ENCODE measurements at regions not wholly inside any gene's neighbourhood (a gene's known extent, or its start where the extent isn't known, plus 50 kb on each side); places are given as distances from the start of the nearest gene placed in this dataset.

GRCh38 chr13:63614874-63615612 lies 2199.4 kb upstream of the PCDH20 start:
- H2BK20ac ChIP-seq (ENCODE audit: low read depth, low read length) = no peak overlapping the region

More at GRCh38 chr13:63614874-63615612, 2199.4 kb upstream of the PCDH20 start:
- ChIA-PET CTCF (no interaction called here), POLR2A (ENCODE audit: unreplicated experiment) (no interaction called here)
- ATAC-seq (ENCODE audit: low read depth) = peak; percentile 94
- no peak overlapping the region for H3K4ac ChIP-seq (ENCODE audit: low read depth, low read length)
- no peaks in the 10 kb centered on the region for H4K20me1 ChIP-seq (ENCODE audit: insufficient read depth, low read length)
- H3K9ac ChIP-seq (ENCODE audit: low read depth, low read length) = no peak overlapping the region
- BruUV-seq (replicated peaks) = no TSS peak
- H2BK5ac ChIP-seq (ENCODE audit: low read depth, low read length, poor library complexity, severe bottlenecking) = peak overlapping the region; percentile 80
- TF ChIP-seq SMC3 (IDR thresholded peaks at IDR 0.05; ENCODE audit: low read depth, low read length) = no peak
- TF ChIP-seq CEBPB (IDR thresholded peaks at IDR 0.05; ENCODE audit: low read depth, low read length) = peak; percentile 66
- H4K5ac ChIP-seq (ENCODE audit: low read depth, low read length) = 0 out of 2 replicates have a peak overlapping the region, but pooled peaks have one; percentile 36
- H3K27ac ChIP-seq (ENCODE audit: insufficient read depth, low read length) = no peak overlapping the region
- no peak overlapping the region for H3K23ac ChIP-seq (ENCODE audit: low read depth, low read length)
- no peaks in the 10 kb centered on the region for H3K9me1 ChIP-seq (ENCODE audit: insufficient read depth, low read length)
- H3K14ac ChIP-seq (replicated peaks; ENCODE audit: low read depth, low read length) = no peak overlapping the region
- intact Hi-C loops (cut with micrococcal nuclease) = no loop called here
- no peak overlapping the region for H2AK9ac ChIP-seq (replicated peaks; ENCODE audit: low read depth, low read length, poor library complexity)
- H2AFZ ChIP-seq (replicated peaks; ENCODE audit: low read length, poor library complexity) = peak overlapping the region; percentile 39
- H2AK5ac ChIP-seq (ENCODE audit: low read depth, low read length) = no peak overlapping the region
- no peak overlapping the region for H2BK15ac ChIP-seq (ENCODE audit: low read depth, low read length)
- peak; percentile 69 for DNase-seq
- peak overlapping the region in 1 of 2 experiments; percentile 39; a peak in 2 of 4 replicates for H4K8ac ChIP-seq (ENCODE audit: low read depth in 2 of 2, low read length in 2 of 2)
- dilution Hi-C loops (cut with HindIII; ENCODE audit: low sequenced_read_pairs, unreplicated experiment) = no loop called here
- in situ Hi-C loops (cut with MboI; ENCODE audit: low sequenced_read_pairs) = no loop called here
- H2BK120ac ChIP-seq (ENCODE audit: low read depth, low read length) = no peak overlapping the region
- peak overlapping the region; percentile 5; the same call in 1 of the 2 replicates for H3K4me2 ChIP-seq (ENCODE audit: low read depth, low read length)
- H3K9me3 ChIP-seq (ENCODE audit: control insufficient read depth, insufficient read depth, low read length) = no peaks in the 10 kb centered on the region
- no CpG with 5 or more reads among the region's 5 CpGs for WGBS, 2 experiments (ENCODE audit: extremely low coverage in 2 of 2, insufficient read length in 1 of 2)
- H3K4me3 ChIP-seq (ENCODE audit: insufficient read depth, low read depth, low read length) = no peak overlapping the region
- peak overlapping the region; percentile 57; the same call in 1 of the 2 replicates for H3K18ac ChIP-seq (ENCODE audit: low read depth, low read length)
- no peaks in the 10 kb centered on the region for H3K27me3 ChIP-seq (ENCODE audit: control insufficient read depth, insufficient read depth, low read length)
- no peaks in the 10 kb centered on the region for H3K79me1 ChIP-seq (ENCODE audit: low read depth in 1 of 2, low read length in 2 of 2)
- H3K4me1 ChIP-seq (ENCODE audit: control insufficient read depth, insufficient read depth, low read length) = peaks cover 3% of the 10 kb centered on the region
- H3K56ac ChIP-seq (ENCODE audit: extremely low read depth, insufficient read depth, low read length) = no peak overlapping the region
- H4K91ac ChIP-seq (ENCODE audit: insufficient read depth, low read depth, low read length) = no peak overlapping the region
- H3K36me3 ChIP-seq (ENCODE audit: control insufficient read depth, insufficient read depth, low read length) = no peaks in the 10 kb centered on the region
